AG04449 (cell line): ENCODE measurements at regions not wholly inside any gene's neighbourhood (a gene's known extent, or its start where the extent isn't known, plus 50 kb on each side); places are given as distances from the start of the nearest gene placed in this dataset.
"Not testable (repeated sequence)": the region's sequence is repeated elsewhere in the genome, so short reads cannot be mapped to it uniquely, and the experiment has no call there.

ENCODE experiments used
- CTCF ChIA-PET: fragments of 350-600 bp; formaldehyde crosslinking; extraction: SDS; loops from one replicate; lab custom pipeline; 2021; ENCODE audit warnings: antibody characterized with exemption; lab: Yijun Ruan, JAX
- POLR2A ChIA-PET: fragments of 400-600, 350-600 bp; formaldehyde crosslinking; extraction: SDS; loops from one replicate; lab custom pipeline; 2020; ENCODE audit warnings: antibody characterized with exemption, inconsistent platforms; lab: Yijun Ruan, JAX
- DNase-seq: peaks from one replicate; pipeline ENCODE4 v3.0.0-alpha.2; 2010; ENCODE audit warnings: low read depth, low spot score
- H3K4me3 ChIP-seq: 2 replicates; pipeline ENCODE4 v1.5.1; 2011; ENCODE audit warnings: low read depth, mild to moderate bottlenecking, control low read depth, low read length
- CTCF ChIP-seq: IDR thresholded peaks from one replicate; pipeline ENCODE4 v1.5.1; 2011; ENCODE audit warnings: mild to moderate bottlenecking, moderate library complexity, low read length, control low read depth, inconsistent platforms; ENCODE audit not compliant: insufficient read depth; ENCODE audit errors: missing control alignments

- CTCF ChIA-PET: no interaction called here
Observed at GRCh38 chr1:166685200-166685599, 154.1 kb upstream of the POGK start.

GRCh38 chr1:166685891-166686290, 153.4 kb upstream of the POGK start:
- POLR2A ChIA-PET, CTCF ChIA-PET, DNase-seq, H3K4me3 ChIP-seq: not testable (repeated sequence)

More at GRCh38 chr1:166685200-166685599, 154.1 kb upstream of the POGK start:
- no peak overlapping the region for H3K4me3 ChIP-seq
- no peak for DNase-seq
- POLR2A ChIA-PET: no interaction called here
- TF ChIP-seq CTCF: no peak

- POLR2A ChIA-PET, CTCF ChIA-PET, DNase-seq: not testable (repeated sequence)
Observed at GRCh38 chr1:166690596-166690995, 148.7 kb upstream of the POGK start.

GRCh38 chr1:166691476-166691875, 147.8 kb upstream of the POGK start:
- ChIA-PET POLR2A (no interaction called here), CTCF (no interaction called here)
- DNase-seq: no peak
- no peak for TF ChIP-seq CTCF
- H3K4me3 ChIP-seq: no peak overlapping the region

More at GRCh38 chr1:166690596-166690995, 148.7 kb upstream of the POGK start:
- not testable (repeated sequence) for H3K4me3 ChIP-seq

GRCh38 chr1:166692346-166692745, 146.9 kb upstream of the POGK start:
- no peak for TF ChIP-seq CTCF
- DNase-seq: no peak
- POLR2A ChIA-PET: no interaction called here
- CTCF ChIA-PET: no interaction called here
- H3K4me3 ChIP-seq: no peak overlapping the region

- CTCF ChIA-PET: no interaction called here
- H3K4me3 ChIP-seq: no peak overlapping the region
- no peak for TF ChIP-seq CTCF
- no peak for DNase-seq
- POLR2A ChIA-PET: no interaction called here
Observed at GRCh38 chr1:166693158-166693557, 146.1 kb upstream of the POGK start.

- no peak overlapping the region for H3K4me3 ChIP-seq
- no peak for DNase-seq
- CTCF ChIA-PET: no interaction called here
- POLR2A ChIA-PET: no interaction called here
- TF ChIP-seq CTCF: no peak
Observed at GRCh38 chr1:166693673-166694297, 145.5 kb upstream of the POGK start.
